ENCODE measurements at regions not wholly inside any gene's neighbourhood (a gene's known extent, or its start where the extent isn't known, plus 50 kb on each side); places are given as distances from the start of the nearest gene placed in this dataset.

DNA sequence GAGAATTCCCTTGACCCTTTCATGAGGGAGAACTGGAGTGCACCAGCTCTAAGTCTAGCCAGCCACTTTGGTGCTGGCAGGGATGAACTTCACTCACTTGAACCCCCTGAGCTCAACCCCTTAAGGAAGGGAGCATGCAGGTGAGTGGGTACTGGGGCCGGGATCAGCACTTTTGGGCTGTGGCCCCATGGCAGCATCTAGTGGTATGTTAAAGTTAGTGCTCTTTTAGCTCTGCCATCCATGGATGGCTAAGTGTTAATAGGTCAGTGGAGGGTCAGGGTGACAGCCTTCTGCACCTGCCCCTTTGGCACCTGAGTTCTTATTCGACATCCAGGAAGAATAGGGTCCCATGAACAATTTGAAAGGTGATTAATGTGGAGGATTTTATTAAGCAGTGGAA is 689.0 kb upstream of the FSHR start:
- no peak overlapping the region for H2AFZ ChIP-seq (ENCODE audit: low read depth, low read length)
- no peak overlapping the region for H3K27ac ChIP-seq (ENCODE audit: low read depth, low read length)
- no peaks in the 10 kb centered on the region for H3K27me3 ChIP-seq (ENCODE audit: insufficient read depth, low read length)
- H3K27ac Mint-ChIP-seq (ENCODE audit: unreplicated experiment) = no peak overlapping the region
- no peaks in the 10 kb centered on the region for H3K4me1 Mint-ChIP-seq (ENCODE audit: low read depth, unreplicated experiment)
- no peak overlapping the region for H3K9ac ChIP-seq (ENCODE audit: low read length)
- H4K20me1 ChIP-seq (ENCODE audit: insufficient read depth, low read length) = no peaks in the 10 kb centered on the region
- H3K36me3 ChIP-seq (ENCODE audit: insufficient read depth, low read length) = no peaks in the 10 kb centered on the region
- DNase-seq (ENCODE audit: low read depth) (no peak), FAIRE-seq (no peak)
- H3K9me3 ChIP-seq (ENCODE audit: insufficient read depth, low read depth, low read length) = no peaks in the 10 kb centered on the region
- no peaks in the 10 kb centered on the region for H3K4me1 ChIP-seq (ENCODE audit: insufficient read depth, low read length)
- H3K79me2 ChIP-seq (ENCODE audit: insufficient read depth, low read length) = no peaks in the 10 kb centered on the region
- no peak for TF ChIP-seq EZH2 (IDR thresholded peaks at IDR 0.05; ENCODE audit: insufficient read depth, low read length)
- TF ChIP-seq, protein P1, sequence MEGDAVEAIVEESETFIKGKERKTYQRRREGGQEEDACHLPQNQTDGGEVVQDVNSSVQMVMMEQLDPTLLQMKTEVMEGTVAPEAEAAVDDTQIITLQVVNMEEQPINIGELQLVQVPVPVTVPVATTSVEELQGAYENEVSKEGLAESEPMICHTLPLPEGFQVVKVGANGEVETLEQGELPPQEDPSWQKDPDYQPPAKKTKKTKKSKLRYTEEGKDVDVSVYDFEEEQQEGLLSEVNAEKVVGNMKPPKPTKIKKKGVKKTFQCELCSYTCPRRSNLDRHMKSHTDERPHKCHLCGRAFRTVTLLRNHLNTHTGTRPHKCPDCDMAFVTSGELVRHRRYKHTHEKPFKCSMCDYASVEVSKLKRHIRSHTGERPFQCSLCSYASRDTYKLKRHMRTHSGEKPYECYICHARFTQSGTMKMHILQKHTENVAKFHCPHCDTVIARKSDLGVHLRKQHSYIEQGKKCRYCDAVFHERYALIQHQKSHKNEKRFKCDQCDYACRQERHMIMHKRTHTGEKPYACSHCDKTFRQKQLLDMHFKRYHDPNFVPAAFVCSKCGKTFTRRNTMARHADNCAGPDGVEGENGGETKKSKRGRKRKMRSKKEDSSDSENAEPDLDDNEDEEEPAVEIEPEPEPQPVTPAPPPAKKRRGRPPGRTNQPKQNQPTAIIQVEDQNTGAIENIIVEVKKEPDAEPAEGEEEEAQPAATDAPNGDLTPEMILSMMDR (IDR thresholded peaks at IDR 0.05; ENCODE audit: insufficient read depth, low read depth, low read length) = no peak
- H3K9me3 Mint-ChIP-seq (ENCODE audit: unreplicated experiment) = peaks cover 4% of the 10 kb centered on the region
- no peak overlapping the region for H3K4me3 ChIP-seq (ENCODE audit: insufficient read depth, low read depth, low read length)
- H3K36me3 Mint-ChIP-seq (ENCODE audit: low read depth, unreplicated experiment) = no peaks in the 10 kb centered on the region
- no peak overlapping the region for H3K4me2 ChIP-seq (ENCODE audit: low read length)
- H3K27me3 Mint-ChIP-seq (ENCODE audit: low read depth, unreplicated experiment) = no peaks in the 10 kb centered on the region
- H3K4me3 Mint-ChIP-seq (ENCODE audit: unreplicated experiment) = no peak overlapping the region

DNA sequence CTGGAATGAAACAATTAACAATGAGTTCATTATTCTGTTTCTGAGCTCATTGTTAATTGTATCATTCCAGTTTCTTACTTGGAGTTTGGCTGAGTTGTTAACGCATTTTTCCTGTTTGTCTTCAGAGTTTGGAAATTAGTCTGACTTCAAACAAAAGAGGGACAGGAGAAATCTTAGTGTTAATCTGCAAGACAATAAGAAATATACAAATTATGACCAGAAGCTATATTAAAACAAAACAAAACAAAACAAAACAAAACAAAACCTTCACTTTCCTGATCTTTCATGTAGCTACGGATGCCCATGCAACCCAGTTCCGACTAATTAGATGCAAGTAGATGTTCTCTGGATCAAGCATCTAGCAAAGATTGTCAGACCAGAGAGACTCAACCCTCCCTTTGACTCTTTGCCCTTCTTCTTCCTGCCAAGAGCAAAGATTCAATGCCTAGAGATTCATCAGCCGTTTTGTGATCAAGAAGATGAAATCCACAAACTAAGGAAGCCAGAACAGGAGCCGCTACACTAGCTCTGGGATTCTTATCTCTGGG is 686.2 kb upstream of the FSHR start:
- H3K27me3 Mint-ChIP-seq (ENCODE audit: low read depth, unreplicated experiment) = no peaks in the 10 kb centered on the region
- H3K9me3 ChIP-seq (ENCODE audit: insufficient read depth, low read depth, low read length) = no peaks in the 10 kb centered on the region
- peaks cover 4% of the 10 kb centered on the region for H3K9me3 Mint-ChIP-seq (ENCODE audit: unreplicated experiment)
- H3K9ac ChIP-seq (ENCODE audit: low read length) = no peak overlapping the region
- H3K4me3 Mint-ChIP-seq (ENCODE audit: unreplicated experiment) = no peak overlapping the region
- FAIRE-seq (no peak), DNase-seq (ENCODE audit: low read depth) (no peak)
- no peak overlapping the region for H3K4me3 ChIP-seq (ENCODE audit: insufficient read depth, low read depth, low read length)
- no peaks in the 10 kb centered on the region for H3K36me3 ChIP-seq (ENCODE audit: insufficient read depth, low read length)
- no peaks in the 10 kb centered on the region for H3K4me1 ChIP-seq (ENCODE audit: insufficient read depth, low read length)
- no peak overlapping the region for H3K27ac Mint-ChIP-seq (ENCODE audit: unreplicated experiment)
- no peaks in the 10 kb centered on the region for H4K20me1 ChIP-seq (ENCODE audit: insufficient read depth, low read length)
- no peaks in the 10 kb centered on the region for H3K79me2 ChIP-seq (ENCODE audit: insufficient read depth, low read length)
- no peaks in the 10 kb centered on the region for H3K4me1 Mint-ChIP-seq (ENCODE audit: low read depth, unreplicated experiment)
- no peak overlapping the region for H2AFZ ChIP-seq (ENCODE audit: low read depth, low read length)
- H3K27ac ChIP-seq (ENCODE audit: low read depth, low read length) = no peak overlapping the region
- no peak overlapping the region for H3K4me2 ChIP-seq (ENCODE audit: low read length)
- H3K36me3 Mint-ChIP-seq (ENCODE audit: low read depth, unreplicated experiment) = no peaks in the 10 kb centered on the region
- H3K27me3 ChIP-seq (ENCODE audit: insufficient read depth, low read length) = no peaks in the 10 kb centered on the region
- TF ChIP-seq, protein P1 (IDR thresholded peaks at IDR 0.05; ENCODE audit: insufficient read depth, low read depth, low read length) = no peak

DNA sequence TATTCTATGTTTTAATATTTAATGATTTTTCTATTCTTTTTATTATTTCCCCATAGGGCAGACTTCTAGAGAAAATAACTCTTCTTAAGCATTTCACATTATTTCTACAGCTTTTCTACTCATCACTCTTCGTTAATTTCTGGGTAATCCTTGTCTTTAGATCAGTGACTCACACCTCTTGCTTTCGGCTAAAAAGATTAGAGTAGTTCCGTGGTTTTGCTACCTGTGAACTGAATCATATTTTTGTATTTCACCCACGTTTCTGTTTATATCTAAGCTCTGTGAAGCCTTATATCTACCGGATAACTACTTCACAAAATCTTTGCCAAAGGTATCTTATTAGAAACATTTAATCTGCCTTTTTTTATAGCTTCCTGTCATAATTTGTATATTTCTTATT is 685.5 kb upstream of the FSHR start:
- Histone ChIP-seq H3K4me1 (ENCODE audit: insufficient read depth, low read length) (no peaks in the 10 kb centered on the region), H3K9ac (ENCODE audit: low read length) (no peak overlapping the region), H4K20me1 (ENCODE audit: insufficient read depth, low read length) (no peaks in the 10 kb centered on the region), H3K4me2 (ENCODE audit: low read length) (no peak overlapping the region), H3K9me3 (ENCODE audit: insufficient read depth, low read depth, low read length) (no peaks in the 10 kb centered on the region), H2AFZ (ENCODE audit: low read depth, low read length) (no peak overlapping the region), H3K79me2 (ENCODE audit: insufficient read depth, low read length) (no peaks in the 10 kb centered on the region), H3K4me3 (ENCODE audit: insufficient read depth, low read depth, low read length) (no peak overlapping the region), H3K27ac (ENCODE audit: low read depth, low read length) (no peak overlapping the region), H3K27me3 (ENCODE audit: insufficient read depth, low read length) (no peaks in the 10 kb centered on the region), H3K36me3 (ENCODE audit: insufficient read depth, low read length) (no peaks in the 10 kb centered on the region)
- H3K36me3 Mint-ChIP-seq (ENCODE audit: low read depth, unreplicated experiment) = no peaks in the 10 kb centered on the region
- DNase-seq (ENCODE audit: low read depth) = no peak
- H3K9me3 Mint-ChIP-seq (ENCODE audit: unreplicated experiment) = peaks cover 4% of the 10 kb centered on the region
- no peaks in the 10 kb centered on the region for H3K27me3 Mint-ChIP-seq (ENCODE audit: low read depth, unreplicated experiment)
- TF ChIP-seq, protein P1 (IDR thresholded peaks at IDR 0.05; ENCODE audit: insufficient read depth, low read depth, low read length) = no peak
- no peak for TF ChIP-seq EZH2 (IDR thresholded peaks at IDR 0.05; ENCODE audit: insufficient read depth, low read length)
- H3K4me3 Mint-ChIP-seq (ENCODE audit: unreplicated experiment) = no peak overlapping the region
- FAIRE-seq = no peak
- H3K4me1 Mint-ChIP-seq (ENCODE audit: low read depth, unreplicated experiment) = no peaks in the 10 kb centered on the region
- no peak overlapping the region for H3K27ac Mint-ChIP-seq (ENCODE audit: unreplicated experiment)
